IMR-90 (cell line): ENCODE measurements at regions not wholly inside any gene's neighbourhood (a gene's known extent, or its start where the extent isn't known, plus 50 kb on each side); places are given as distances from the start of the nearest gene placed in this dataset.
A peak's percentile ranks its signal among the peaks of the same experiment; 100 is the strongest.
"Not testable (repeated sequence)": the region's sequence is repeated elsewhere in the genome, so short reads cannot be mapped to it uniquely, and the experiment has no call there.

Source experiments
- ATAC-seq: fragments of 200-7000 bp; cut with Tn5 transposase; 2 replicates; pipeline ENCODE4 v1.9.1; 2020; ENCODE audit warnings: low read depth, mild to moderate bottlenecking, moderate library complexity
- BruUV-seq: library from RNA; stranded (reverse); fragments of 400-500 nt; replicated peaks from 2 replicates; lab custom pipeline; 2021; lab: Mats Ljungman, UMichigan
- CTCF ChIA-PET: fragments of 300-600 bp; formaldehyde crosslinking; extraction: SDS; loops from one replicate; lab custom pipeline; 2021; ENCODE audit warnings: antibody characterized with exemption; lab: Yijun Ruan, JAX
- POLR2A ChIA-PET: fragments of 300-600 bp; sonication (Branson Sonifier 250); formaldehyde crosslinking; loops from one replicate; lab custom pipeline; 2022; ENCODE audit warnings: antibody characterized with exemption; ENCODE audit not compliant: unreplicated experiment; lab: Charles Lee
- DNase-seq: peaks from one replicate; pipeline ENCODE4 v3.0.0; 2013
- H2AFZ ChIP-seq: replicated peaks from 2 replicates; pipeline ENCODE3; 2013; ENCODE audit warnings: low read length, mild to moderate bottlenecking; ENCODE audit not compliant: poor library complexity
- H2AK5ac ChIP-seq: 2 replicates; pipeline ENCODE4 v1.6.1; 2013; ENCODE audit warnings: low read depth, low read length, inconsistent platforms
- H2AK9ac ChIP-seq: replicated peaks from 2 replicates; pipeline ENCODE3; 2013; ENCODE audit warnings: mild to moderate bottlenecking, low read depth, low read length, moderate library complexity; ENCODE audit not compliant: poor library complexity
- H2BK120ac ChIP-seq: 2 replicates; pipeline ENCODE4 v1.6.1; 2013; ENCODE audit warnings: low read depth, low read length, inconsistent platforms
- H2BK15ac ChIP-seq: 3 replicates; pipeline ENCODE4 v1.6.1; 2013; ENCODE audit warnings: low read depth, low read length, inconsistent platforms
- H2BK20ac ChIP-seq: 2 replicates; pipeline ENCODE4 v1.6.1; 2013; ENCODE audit warnings: low read depth, mild to moderate bottlenecking, inconsistent platforms, low read length, moderate library complexity
- H2BK5ac ChIP-seq: 2 replicates; pipeline ENCODE4 v1.6.1; 2013; ENCODE audit warnings: mild to moderate bottlenecking, low read depth, low read length, inconsistent platforms; ENCODE audit not compliant: poor library complexity, severe bottlenecking
- H3K14ac ChIP-seq: replicated peaks from 2 replicates; pipeline ENCODE4 v1.6.1; 2013; ENCODE audit warnings: low read depth, low read length, inconsistent platforms
- H3K18ac ChIP-seq: 2 replicates; pipeline ENCODE4 v1.6.1; 2013; ENCODE audit warnings: low read depth, low read length, control low read depth
- H3K23ac ChIP-seq: 2 replicates; pipeline ENCODE4 v1.6.1; 2013; ENCODE audit warnings: low read depth, low read length, inconsistent platforms
- H3K27ac ChIP-seq: 2 replicates; pipeline ENCODE4 v1.5.1; 2013; ENCODE audit warnings: mild to moderate bottlenecking, control low read depth, low read length; ENCODE audit not compliant: insufficient read depth
- H3K27me3 ChIP-seq: 2 replicates; pipeline ENCODE4 v1.6.1; 2013; ENCODE audit warnings: low read length; ENCODE audit not compliant: control insufficient read depth, insufficient read depth
- H3K36me3 ChIP-seq: 2 replicates; pipeline ENCODE4 v1.6.1; 2013; ENCODE audit warnings: low read length, mixed read lengths; ENCODE audit not compliant: control insufficient read depth, insufficient read depth
- H3K4ac ChIP-seq: 2 replicates; pipeline ENCODE4 v1.6.1; 2013; ENCODE audit warnings: low read depth, low read length, inconsistent platforms
- H3K4me1 ChIP-seq: 2 replicates; pipeline ENCODE4 v1.6.1; 2013; ENCODE audit warnings: low read length, mixed read lengths; ENCODE audit not compliant: control insufficient read depth, insufficient read depth
- H3K4me2 ChIP-seq: 2 replicates; pipeline ENCODE4 v1.6.1; 2013; ENCODE audit warnings: low read depth, mild to moderate bottlenecking, control low read depth, low read length, moderate library complexity
- H3K4me3 ChIP-seq: 2 replicates; pipeline ENCODE4 v1.5.1; 2013; ENCODE audit warnings: low read depth, mild to moderate bottlenecking, control low read depth, low read length, moderate library complexity; ENCODE audit not compliant: insufficient read depth
- H3K56ac ChIP-seq: 2 replicates; pipeline ENCODE4 v1.6.1; 2013; ENCODE audit warnings: low read length, inconsistent platforms; ENCODE audit not compliant: insufficient read depth; ENCODE audit errors: extremely low read depth
- H3K79me1 ChIP-seq, 2 experiments: 2 replicates each; pipeline ENCODE4 v1.6.1; 2013; ENCODE audit warnings: low read length in 2 of 2, inconsistent platforms in 1 of 2, low read depth in 1 of 2
- H3K9ac ChIP-seq: 2 replicates; pipeline ENCODE4 v1.6.1; 2013; ENCODE audit warnings: low read depth, low read length, control low read depth
- H3K9me1 ChIP-seq: 2 replicates; pipeline ENCODE4 v1.6.1; 2013; ENCODE audit warnings: low read length, inconsistent platforms; ENCODE audit not compliant: insufficient read depth
- H3K9me3 ChIP-seq: 2 replicates; pipeline ENCODE4 v1.6.1; 2013; ENCODE audit warnings: low read length; ENCODE audit not compliant: control insufficient read depth, insufficient read depth
- H4K20me1 ChIP-seq: 2 replicates; pipeline ENCODE4 v1.6.1; 2013; ENCODE audit warnings: low read length, inconsistent platforms; ENCODE audit not compliant: insufficient read depth
- H4K5ac ChIP-seq: 2 replicates; pipeline ENCODE4 v1.6.1; 2013; ENCODE audit warnings: mild to moderate bottlenecking, low read depth, low read length, control low read depth
- H4K8ac ChIP-seq, 2 experiments: 2 replicates each; pipeline ENCODE4 v1.6.1; 2013; ENCODE audit warnings: low read depth in 2 of 2, low read length in 2 of 2, control low read depth in 1 of 2, inconsistent platforms in 1 of 2
- H4K91ac ChIP-seq: 2 replicates; pipeline ENCODE4 v1.6.1; 2013; ENCODE audit warnings: low read depth, low read length, inconsistent platforms; ENCODE audit not compliant: insufficient read depth
- BHLHE40 ChIP-seq: fragments of 150-350 bp; IDR thresholded peaks from 2 replicates; pipeline ENCODE4 v1.6.1; 2016; ENCODE audit warnings: mild to moderate bottlenecking, low read depth, low read length
- MXI1 ChIP-seq: IDR thresholded peaks from 2 replicates; pipeline ENCODE4 v1.6.1; 2012; ENCODE audit warnings: low read depth, mild to moderate bottlenecking, low read length, moderate library complexity, borderline replicate concordance
- NFE2L2 ChIP-seq: fragments of 150-350 bp; IDR thresholded peaks from 2 replicates; pipeline ENCODE4 v1.6.1; 2016; ENCODE audit warnings: low read depth, mild to moderate bottlenecking, low read length
- POLR2A ChIP-seq: IDR thresholded peaks from 2 replicates; pipeline ENCODE4 v1.6.1; 2012; ENCODE audit warnings: mild to moderate bottlenecking, low read depth, low read length
- WGBS, 2 experiments: methylation state at CpG; one replicate each; pipeline versions ENCODE4 v1.1.5 to v1.1.7; 2013; ENCODE audit warnings: missing lambda C conversion rate in 2 of 2; ENCODE audit not compliant: insufficient read length in 1 of 2; ENCODE audit errors: extremely low coverage in 2 of 2; 5-methylcytosine and 5-hydroxymethylcytosine counted together
- dilution Hi-C: fragments of 300-500 bp; cut with HindIII; formaldehyde crosslinking; loops from one replicate; pipeline ENCODE4 v1.14.3; 2018; ENCODE audit warnings: low sequenced_read_pairs; ENCODE audit not compliant: unreplicated experiment
- in situ Hi-C: fragments of 300-500 bp; cut with MboI; formaldehyde crosslinking; loops from 3 replicates; pipeline ENCODE4 v1.14.3; 2019; ENCODE audit warnings: low sequenced_read_pairs, inconsistent platforms, mixed read lengths
- intact Hi-C: fragments of 100-400 bp; cut with micrococcal nuclease; formaldehyde crosslinking; loops from 2 replicates; pipeline ENCODE4 v1.10.0; 2022

DNA sequence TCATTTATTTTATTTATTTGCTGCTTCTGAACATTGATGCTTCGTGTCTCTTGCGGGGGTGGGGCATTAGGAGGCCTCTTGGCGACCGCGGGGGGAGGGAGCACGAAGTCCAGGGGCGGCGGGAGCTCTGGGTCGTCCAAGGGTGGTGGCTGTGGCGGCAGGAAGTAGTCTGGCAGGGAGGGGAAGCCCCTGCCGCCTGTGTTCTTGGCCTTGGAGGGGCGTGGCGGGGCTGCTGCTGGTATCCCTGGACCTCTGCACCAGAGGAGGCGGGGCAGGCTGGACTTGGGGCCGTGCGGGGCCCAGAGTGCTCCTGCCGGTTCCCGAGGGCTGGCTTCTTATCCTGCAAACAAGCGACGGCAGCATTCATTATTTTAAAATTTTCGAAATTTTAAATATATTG, 70.5 kb upstream of the ABI1 start:
- Histone ChIP-seq H3K9me3 (no peaks in the 10 kb centered on the region), H4K8ac (no peak overlapping the region), H3K14ac (no peak overlapping the region), H4K91ac (no peak overlapping the region), H2BK20ac (no peak overlapping the region), H2AFZ (peak overlapping the region; percentile 84), H4K20me1 (no peaks in the 10 kb centered on the region), H3K23ac (no peak overlapping the region), H3K4ac (no peak overlapping the region), H3K79me1 (no peaks in the 10 kb centered on the region), H2AK9ac (no peak overlapping the region), H2AK5ac (no peak overlapping the region), H3K4me1 (no peaks in the 10 kb centered on the region), H3K9ac (no peak overlapping the region), H3K4me3 (no peak overlapping the region), H3K4me2 (peak overlapping the region; percentile 55; the same call in 1 of the 2 replicates), H3K9me1 (no peaks in the 10 kb centered on the region), H2BK5ac (no peak overlapping the region), H3K36me3 (no peaks in the 10 kb centered on the region), H3K27ac (no peak overlapping the region), H2BK120ac (no peak overlapping the region), H3K56ac (no peak overlapping the region), H2BK15ac (no peak overlapping the region), H3K18ac (no peak overlapping the region), H4K5ac (no peak overlapping the region), H3K27me3 (no peaks in the 10 kb centered on the region; the same call in 1 of the 2 replicates)
- CTCF ChIA-PET = no interaction called here
- ATAC-seq = peak; percentile 37; the same call in 1 of the 2 replicates
- no peak for DNase-seq
- 20% methylated on average over 1 of the region's 21 CpGs; no CpG with 5 or more reads in 1 of the 2 experiments for WGBS, 2 experiments
- POLR2A ChIA-PET = no interaction called here
- in situ Hi-C loops = no loop called here
- intact Hi-C loops = no loop called here
- no TSS peak for BruUV-seq
- dilution Hi-C loops = no loop called here
- TF ChIP-seq POLR2A (no peak), MXI1 (no peak), NFE2L2 (no peak), BHLHE40 (no peak)

DNA sequence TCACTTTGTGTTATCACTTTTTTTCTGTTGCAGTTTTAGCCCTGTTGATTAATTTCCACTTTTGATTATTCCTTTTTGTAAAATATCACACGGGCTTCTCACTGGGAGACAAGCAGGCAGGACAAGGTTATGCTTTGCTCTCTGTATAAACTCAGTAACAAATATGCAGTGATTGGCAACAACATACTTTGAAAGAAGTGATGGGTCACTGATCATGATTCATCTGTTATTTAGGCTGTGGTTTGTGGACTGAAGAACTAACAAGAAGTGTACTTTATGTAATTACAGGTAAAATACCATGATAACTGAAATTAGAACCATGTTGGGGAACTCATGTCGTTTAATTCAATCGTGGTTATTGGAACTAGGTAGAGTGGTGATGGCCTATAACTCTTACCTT, 62.1 kb upstream of the ABI1 start:
- H4K5ac ChIP-seq, H3K27me3 ChIP-seq, POLR2A ChIA-PET, H3K9me3 ChIP-seq, H3K79me1 ChIP-seq, H2BK5ac ChIP-seq, H3K14ac ChIP-seq, H2BK120ac ChIP-seq, H3K36me3 ChIP-seq, H2AFZ ChIP-seq, H4K8ac ChIP-seq, H2BK20ac ChIP-seq, in situ Hi-C loops, H3K4me2 ChIP-seq, H3K9me1 ChIP-seq, H4K20me1 ChIP-seq, CTCF ChIA-PET, H3K9ac ChIP-seq, H2AK5ac ChIP-seq, H3K18ac ChIP-seq, H3K4me1 ChIP-seq, H2AK9ac ChIP-seq, H3K23ac ChIP-seq, H3K56ac ChIP-seq, H2BK15ac ChIP-seq, BruUV-seq, dilution Hi-C loops, intact Hi-C loops, H3K4ac ChIP-seq, H3K27ac ChIP-seq, H3K4me3 ChIP-seq, ATAC-seq, H4K91ac ChIP-seq, DNase-seq: not testable (repeated sequence)
- WGBS, 2 experiments = no CpG with 5 or more reads among the region's 3 CpGs
